ENCODE measurements at regions not wholly inside any gene's neighbourhood (a gene's known extent, or its start where the extent isn't known, plus 50 kb on each side); places are given as distances from the start of the nearest gene placed in this dataset.

DNA sequence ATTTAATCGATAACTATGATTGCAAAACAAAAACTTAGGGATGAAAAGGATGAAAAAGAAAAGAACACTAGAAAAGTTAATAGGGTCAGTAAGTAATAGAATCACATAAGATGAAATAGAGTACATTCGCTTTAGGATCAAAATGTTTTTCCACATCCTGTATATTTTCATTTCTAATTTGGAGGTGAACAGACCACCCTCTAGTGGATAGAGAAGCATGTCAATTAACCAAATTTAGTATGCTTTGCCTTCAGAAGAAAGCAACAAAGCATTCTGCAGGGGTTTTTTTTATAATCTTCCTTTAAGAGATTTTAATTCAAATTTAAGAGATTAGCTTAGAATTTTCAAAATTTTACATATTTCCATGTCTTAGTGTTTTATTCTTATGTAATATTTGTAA is 611.0 kb upstream of the SGCG start:
- peak; percentile 10 for DNase-seq

- DNase-seq: no peak
These were observed 590.9 kb upstream of the SGCG start for GRCh38 chr13:22589880-22590279.

GRCh38 chr13:22592515-22592914 is 588.3 kb upstream of the SGCG start:
- peak; percentile 11 for DNase-seq

DNA sequence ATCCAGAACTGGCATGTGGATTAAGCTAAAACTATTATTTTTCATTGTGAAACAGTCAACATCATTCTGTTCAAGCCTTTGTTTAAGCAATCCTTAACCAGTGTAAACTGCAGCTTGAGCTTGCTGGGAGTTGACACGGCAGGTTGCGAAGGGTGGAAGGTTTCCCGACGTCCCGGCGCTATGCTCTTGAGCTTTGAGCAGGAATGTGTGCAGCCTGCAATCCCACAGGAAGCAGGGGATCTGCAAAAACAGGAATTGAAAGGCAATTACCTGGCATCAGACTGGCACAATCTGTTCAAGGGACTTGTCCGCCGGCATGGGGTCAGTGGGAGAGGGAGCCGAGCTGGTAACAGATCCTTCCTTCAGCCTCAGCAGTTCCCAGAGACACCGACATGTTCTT is 586.7 kb upstream of the SGCG start:
- peak; percentile 6 for DNase-seq

- no peak for DNase-seq
These were observed 584.5 kb upstream of the SGCG start for GRCh38 chr13:22596171-22596863.

GRCh38 chr13:22599156-22599555 is 581.6 kb upstream of the SGCG start:
- DNase-seq: no peak

DNA sequence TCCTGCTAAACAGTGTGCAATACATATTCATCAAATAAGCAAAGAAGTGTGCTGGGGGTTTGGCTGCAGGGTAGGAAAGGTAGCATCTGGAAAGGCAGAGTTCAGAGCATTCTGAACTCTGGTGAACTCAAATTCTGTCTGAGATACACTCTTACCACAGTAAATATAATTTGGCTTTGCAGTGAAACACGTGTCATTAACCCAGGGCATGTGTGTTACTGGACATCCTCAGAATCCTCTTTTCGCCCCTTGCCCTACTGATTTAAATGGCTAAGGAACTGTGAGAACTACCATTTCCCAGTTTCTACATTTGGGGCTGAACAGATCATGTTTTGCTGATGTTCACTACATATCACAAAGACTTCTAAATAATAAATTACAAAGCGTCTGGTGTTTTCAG is 562.8 kb upstream of the SGCG start:
- DNase-seq: no peak

DNA sequence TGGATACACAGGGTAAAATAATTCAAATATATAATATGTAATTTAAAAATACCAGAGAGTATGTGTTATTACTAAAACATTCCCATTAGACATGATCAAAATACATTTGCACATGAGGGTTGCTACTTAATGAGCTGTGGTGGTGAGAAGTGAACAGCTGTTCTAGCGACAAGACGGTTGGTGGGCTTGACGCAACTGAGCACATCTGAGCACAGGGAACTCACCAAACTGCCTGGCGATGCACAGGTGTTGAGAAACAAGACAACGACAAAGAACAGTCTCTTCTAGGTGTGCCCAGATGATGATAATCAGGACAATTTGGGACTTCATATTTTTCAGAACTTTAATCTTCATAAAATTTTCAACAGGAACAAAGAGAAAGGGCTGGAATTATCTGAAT is 555.1 kb upstream of the SGCG start:
- no peak for DNase-seq

- peak; percentile 55 for DNase-seq
These were observed 551.4 kb upstream of the SGCG start for GRCh38 chr13:22629374-22629773.

- DNase-seq: no peak
These were observed 538.7 kb upstream of the SGCG start for GRCh38 chr13:22642088-22642487.

DNA sequence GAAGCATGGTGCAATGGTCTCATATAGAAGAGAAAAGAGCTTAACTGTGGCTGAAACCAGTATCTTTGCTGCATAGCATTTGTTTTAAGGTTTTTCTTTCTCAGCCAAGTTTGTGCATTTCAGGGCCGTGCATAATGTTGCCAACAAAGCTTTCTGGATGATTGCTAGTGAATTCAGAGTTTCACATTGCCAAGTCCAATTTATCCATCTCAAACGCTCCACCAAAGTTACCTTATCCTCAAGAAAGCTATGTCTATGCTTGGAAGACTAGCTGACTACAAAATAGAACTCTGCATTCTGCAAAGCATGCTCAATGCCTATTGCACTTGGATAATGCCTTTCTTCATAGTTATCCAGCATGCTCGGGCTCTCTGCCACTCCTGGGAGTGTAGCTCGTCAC is 535.8 kb upstream of the SGCG start:
- DNase-seq: no peak

DNA sequence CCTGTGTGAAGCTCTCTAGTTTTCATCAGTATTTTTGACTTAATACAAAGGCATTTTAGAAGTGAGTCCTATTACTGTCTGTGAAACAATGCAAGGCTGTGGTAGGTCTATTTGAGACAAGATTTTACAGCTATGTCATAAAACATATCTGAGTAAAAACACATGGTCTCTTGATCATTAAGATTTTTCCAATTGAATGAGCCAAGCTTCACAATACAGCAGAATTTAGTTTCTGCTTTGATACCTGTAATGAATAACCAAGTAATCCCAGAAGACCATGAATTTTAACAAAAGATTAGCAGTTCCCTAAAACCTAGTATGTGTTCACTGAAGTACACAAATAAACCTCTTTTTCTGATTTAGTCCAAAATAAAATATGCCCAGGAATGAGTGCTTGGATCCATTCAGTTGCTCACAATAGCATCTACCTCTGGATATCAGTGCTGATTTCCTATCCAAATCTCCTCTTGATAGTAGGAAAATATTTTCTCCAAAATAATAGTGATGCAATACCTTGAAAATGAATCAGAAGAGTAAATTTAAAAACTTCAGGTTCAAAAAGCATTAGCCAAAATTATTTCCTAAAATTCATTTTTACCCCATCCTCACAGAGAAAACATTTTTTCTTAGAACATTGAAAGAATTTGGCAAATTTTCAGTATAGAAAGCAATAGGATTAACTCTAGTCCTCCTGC is 533.5 kb upstream of the SGCG start:
- no peak for DNase-seq

GRCh38 chr13:22648320-22648801 is 532.4 kb upstream of the SGCG start:
- DNase-seq: no peak

- no peak for DNase-seq
These were observed 528.0 kb upstream of the SGCG start for GRCh38 chr13:22652796-22653195.

GRCh38 chr13:22653866-22654265 is 526.9 kb upstream of the SGCG start:
- no peak for DNase-seq

DNA sequence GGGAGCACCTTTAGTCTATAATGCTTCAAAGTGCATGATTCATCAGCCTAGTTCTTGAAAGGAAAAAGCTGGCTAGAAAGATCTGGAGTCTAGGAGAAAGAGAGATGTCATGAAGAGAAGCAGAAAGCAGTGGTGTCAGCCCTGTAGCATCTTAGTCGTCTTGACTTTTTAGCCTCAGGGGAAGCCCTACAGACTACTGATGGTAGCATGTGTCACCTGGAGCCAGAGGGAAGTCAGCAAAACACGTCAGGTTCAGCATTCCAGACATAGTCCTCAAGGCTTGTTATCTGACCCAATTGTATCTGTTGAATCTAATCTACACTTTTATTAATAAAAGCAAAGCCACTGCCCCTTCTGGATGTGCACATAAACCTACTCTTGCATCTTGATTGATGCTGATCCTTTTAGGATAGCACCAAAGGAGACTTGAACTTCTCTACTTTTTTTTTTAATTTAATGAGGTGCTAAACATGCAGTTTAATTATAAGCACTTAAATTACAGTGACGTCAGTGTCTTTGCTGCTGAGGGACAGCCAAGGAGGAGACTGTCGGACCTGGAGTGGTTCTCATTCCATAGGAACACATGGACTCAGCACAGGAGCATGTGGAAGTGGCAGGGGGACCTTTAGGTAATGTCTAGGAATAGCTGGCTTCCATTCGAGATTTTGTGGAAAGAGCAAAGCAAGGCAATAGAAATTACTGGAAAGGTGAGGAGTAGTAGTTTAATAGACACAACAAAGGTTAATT is 525.5 kb upstream of the SGCG start:
- no peak for DNase-seq

GRCh38 chr13:22662771-22663170 is 518.0 kb upstream of the SGCG start:
- DNase-seq: no peak

- peak; percentile 91 for DNase-seq
These were observed 515.3 kb upstream of the SGCG start for GRCh38 chr13:22665506-22665905.

- DNase-seq: no peak
These were observed 490.0 kb upstream of the SGCG start for GRCh38 chr13:22690756-22691155.

DNA sequence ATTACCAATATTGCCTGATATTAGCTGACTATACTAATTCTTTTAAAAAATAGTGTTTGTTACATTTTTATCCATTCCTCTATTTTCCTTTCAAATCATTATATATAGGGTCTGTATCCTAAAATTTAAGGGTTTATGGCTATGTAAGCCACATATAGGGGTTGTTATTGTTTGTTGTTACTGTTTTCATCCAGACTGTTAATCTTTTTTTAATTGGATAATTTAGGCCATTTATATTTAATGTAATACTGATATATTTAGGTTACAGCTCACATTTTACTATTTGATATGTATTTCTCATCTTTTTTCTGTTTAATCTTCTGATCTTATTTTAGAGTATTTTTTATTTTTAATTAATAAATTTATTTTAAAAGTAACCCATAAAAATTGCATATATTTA is 487.1 kb upstream of the SGCG start:
- DNase-seq: no peak

DNA sequence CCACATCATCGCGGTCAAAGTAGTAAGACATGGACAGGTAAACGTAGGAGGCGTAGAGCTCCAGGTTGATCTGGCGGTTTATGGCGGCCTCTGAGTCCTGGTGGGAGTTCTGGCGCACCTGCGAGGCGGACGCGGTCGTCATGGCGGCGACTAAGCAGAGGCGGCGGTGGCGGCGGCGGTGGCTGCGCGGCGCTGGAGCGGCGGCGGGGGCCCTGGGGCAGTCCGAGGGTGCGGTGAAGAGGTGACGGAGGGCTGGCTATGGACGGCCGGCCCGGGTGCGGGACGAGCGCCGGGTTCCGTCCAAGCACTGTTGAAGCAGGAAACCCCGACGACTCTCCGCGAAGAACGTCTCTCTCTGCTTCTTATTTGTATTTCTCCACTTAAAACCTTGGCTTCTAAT is 484.3 kb upstream of the SGCG start:
- peak; percentile 35 for DNase-seq

DNA sequence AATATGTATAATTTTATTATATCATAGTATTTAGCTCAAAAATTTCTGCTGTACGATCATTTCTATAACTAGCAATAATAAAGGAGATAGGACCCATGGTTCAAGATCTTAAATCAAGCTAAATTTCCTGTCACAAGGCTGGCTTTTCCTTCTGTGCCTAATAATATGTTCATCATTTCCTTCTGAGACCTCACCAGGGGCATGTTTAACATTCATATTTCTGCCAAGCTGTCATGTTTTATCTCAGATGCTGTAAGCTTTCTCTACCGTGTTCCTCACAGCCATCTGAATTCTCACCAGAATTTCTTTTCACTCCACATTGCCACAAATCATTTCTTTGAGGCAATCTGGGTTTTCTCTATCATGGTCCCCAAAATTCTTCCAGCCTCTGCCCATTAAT is 482.3 kb upstream of the SGCG start:
- DNase-seq: no peak

DNA sequence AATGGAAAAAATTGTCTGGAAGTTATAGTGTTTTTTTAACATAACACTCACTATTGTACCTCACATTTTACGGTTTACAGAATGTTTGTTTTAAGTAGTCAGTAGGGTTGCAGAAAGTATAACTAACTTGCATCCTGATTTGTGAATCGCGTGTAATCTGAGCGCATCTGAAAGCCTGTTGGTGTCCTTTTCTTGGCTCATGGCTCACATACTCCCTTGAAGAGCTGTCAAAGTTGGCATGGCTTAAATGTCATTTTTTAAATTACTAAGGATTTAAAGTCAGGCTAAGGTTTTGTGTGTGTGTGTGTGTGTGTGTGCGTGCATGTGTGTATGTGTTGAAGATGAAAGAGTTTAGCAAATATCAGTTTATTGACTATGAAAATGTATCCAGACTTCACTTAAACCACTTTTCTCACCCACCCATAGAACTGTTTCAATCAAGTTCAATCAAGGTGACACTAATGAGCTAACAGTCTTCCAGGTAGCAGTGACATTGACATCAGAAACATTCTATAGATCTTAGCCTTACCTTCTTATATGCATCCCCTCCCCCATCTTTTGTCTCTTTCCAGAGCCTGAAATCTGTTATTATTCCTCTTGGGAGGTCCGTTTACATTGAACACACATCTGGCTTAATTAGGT is 480.4 kb upstream of the SGCG start:
- no peak for DNase-seq
